ENCODE measurements at regions not wholly inside any gene's neighbourhood (a gene's known extent, or its start where the extent isn't known, plus 50 kb on each side); places are given as distances from the start of the nearest gene placed in this dataset.

GRCh38 chr2:186433040-186433439 is 53.0 kb upstream of the ZC3H15 start:
- TF ChIP-seq CTCF (IDR thresholded peaks at IDR 0.05) (no peak), POLR2A (IDR thresholded peaks at IDR 0.05) (no peak)
